ENCODE measurements at regions not wholly inside any gene's neighbourhood (a gene's known extent, or its start where the extent isn't known, plus 50 kb on each side); places are given as distances from the start of the nearest gene placed in this dataset.

DNA sequence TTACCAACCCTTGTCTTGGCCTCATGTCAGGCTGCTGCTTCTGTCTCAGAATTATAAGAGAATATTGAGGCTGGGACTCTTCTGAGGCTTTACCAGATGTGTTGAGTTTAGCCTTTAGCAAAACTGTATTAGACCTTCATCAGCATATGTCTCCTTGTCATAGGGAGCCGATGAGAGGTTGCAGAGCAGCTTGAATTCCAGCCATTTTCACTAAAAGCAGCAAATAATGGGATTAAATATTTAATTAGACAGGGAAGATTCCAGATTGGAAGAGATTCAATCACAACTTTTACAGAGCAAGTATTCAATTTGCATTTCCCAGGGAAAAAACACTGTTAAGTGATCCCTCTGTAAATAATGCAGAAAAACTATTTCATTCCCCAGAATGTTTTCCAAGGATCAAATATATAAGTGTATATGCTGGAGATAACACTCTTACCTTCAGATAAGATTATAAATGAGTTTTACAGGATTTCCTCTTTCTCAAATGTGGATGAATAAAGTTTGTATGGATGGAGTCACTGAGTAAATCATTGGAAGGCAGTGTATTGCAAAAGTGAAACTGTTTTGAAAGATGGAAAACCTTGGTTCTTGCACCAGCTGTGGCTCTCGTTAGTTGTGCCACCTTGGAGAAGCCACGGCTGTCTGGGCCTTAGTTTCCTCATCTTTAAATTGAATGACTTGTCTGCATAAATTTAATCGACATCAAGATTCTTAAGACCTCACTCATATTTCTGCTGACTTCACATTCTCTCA is 466.4 kb upstream of the SGO1 start:
- H3K4me3 ChIP-seq (ENCODE audit: low read length): no peak overlapping the region
- H3K27me3 ChIP-seq (ENCODE audit: insufficient read depth, low read depth, low read length): no peaks in the 10 kb centered on the region
- no peak overlapping the region for H3K4me2 ChIP-seq (ENCODE audit: low read length)
- no peaks in the 10 kb centered on the region for H3F3A ChIP-seq (ENCODE audit: insufficient read depth, low read length, poor library complexity, severe bottlenecking)
- no peak for TF ChIP-seq SMC3 (conservative IDR thresholded peaks at IDR 0.05; ENCODE audit: poor library complexity)
- TF ChIP-seq, protein P1, sequence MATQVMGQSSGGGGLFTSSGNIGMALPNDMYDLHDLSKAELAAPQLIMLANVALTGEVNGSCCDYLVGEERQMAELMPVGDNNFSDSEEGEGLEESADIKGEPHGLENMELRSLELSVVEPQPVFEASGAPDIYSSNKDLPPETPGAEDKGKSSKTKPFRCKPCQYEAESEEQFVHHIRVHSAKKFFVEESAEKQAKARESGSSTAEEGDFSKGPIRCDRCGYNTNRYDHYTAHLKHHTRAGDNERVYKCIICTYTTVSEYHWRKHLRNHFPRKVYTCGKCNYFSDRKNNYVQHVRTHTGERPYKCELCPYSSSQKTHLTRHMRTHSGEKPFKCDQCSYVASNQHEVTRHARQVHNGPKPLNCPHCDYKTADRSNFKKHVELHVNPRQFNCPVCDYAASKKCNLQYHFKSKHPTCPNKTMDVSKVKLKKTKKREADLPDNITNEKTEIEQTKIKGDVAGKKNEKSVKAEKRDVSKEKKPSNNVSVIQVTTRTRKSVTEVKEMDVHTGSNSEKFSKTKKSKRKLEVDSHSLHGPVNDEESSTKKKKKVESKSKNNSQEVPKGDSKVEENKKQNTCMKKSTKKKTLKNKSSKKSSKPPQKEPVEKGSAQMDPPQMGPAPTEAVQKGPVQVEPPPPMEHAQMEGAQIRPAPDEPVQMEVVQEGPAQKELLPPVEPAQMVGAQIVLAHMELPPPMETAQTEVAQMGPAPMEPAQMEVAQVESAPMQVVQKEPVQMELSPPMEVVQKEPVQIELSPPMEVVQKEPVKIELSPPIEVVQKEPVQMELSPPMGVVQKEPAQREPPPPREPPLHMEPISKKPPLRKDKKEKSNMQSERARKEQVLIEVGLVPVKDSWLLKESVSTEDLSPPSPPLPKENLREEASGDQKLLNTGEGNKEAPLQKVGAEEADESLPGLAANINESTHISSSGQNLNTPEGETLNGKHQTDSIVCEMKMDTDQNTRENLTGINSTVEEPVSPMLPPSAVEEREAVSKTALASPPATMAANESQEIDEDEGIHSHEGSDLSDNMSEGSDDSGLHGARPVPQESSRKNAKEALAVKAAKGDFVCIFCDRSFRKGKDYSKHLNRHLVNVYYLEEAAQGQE (IDR thresholded peaks at IDR 0.05; ENCODE audit: borderline replicate concordance): no peak
- no peak for TF ChIP-seq RAD21 (conservative IDR thresholded peaks at IDR 0.05)
- no peak for TF ChIP-seq TAF1 (IDR thresholded peaks at IDR 0.05; ENCODE audit: low read depth)
- TF ChIP-seq MXI1 (conservative IDR thresholded peaks at IDR 0.05; ENCODE audit: poor library complexity, severe bottlenecking): no peak
- TF ChIP-seq, protein P2, sequence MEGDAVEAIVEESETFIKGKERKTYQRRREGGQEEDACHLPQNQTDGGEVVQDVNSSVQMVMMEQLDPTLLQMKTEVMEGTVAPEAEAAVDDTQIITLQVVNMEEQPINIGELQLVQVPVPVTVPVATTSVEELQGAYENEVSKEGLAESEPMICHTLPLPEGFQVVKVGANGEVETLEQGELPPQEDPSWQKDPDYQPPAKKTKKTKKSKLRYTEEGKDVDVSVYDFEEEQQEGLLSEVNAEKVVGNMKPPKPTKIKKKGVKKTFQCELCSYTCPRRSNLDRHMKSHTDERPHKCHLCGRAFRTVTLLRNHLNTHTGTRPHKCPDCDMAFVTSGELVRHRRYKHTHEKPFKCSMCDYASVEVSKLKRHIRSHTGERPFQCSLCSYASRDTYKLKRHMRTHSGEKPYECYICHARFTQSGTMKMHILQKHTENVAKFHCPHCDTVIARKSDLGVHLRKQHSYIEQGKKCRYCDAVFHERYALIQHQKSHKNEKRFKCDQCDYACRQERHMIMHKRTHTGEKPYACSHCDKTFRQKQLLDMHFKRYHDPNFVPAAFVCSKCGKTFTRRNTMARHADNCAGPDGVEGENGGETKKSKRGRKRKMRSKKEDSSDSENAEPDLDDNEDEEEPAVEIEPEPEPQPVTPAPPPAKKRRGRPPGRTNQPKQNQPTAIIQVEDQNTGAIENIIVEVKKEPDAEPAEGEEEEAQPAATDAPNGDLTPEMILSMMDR (IDR thresholded peaks at IDR 0.05; ENCODE audit: poor library complexity, severe bottlenecking): no peak
- TF ChIP-seq EZH2 (IDR thresholded peaks at IDR 0.05; ENCODE audit: borderline replicate concordance, insufficient read depth, low read length, poor library complexity, severe bottlenecking): no peak
- no peak for TF ChIP-seq EP300 (conservative IDR thresholded peaks at IDR 0.05; ENCODE audit: poor library complexity, severe bottlenecking)
- TF ChIP-seq POLR2AphosphoS5 (IDR thresholded peaks at IDR 0.05): no peak
- no peaks in the 10 kb centered on the region for H3K79me2 ChIP-seq (replicated peaks; ENCODE audit: insufficient read depth, low read length)
- H3K27ac ChIP-seq (ENCODE audit: low read length): no peak overlapping the region
- H3K9me2 ChIP-seq (ENCODE audit: insufficient read depth, low read length): no peaks in the 10 kb centered on the region
- H3K9me3 ChIP-seq (ENCODE audit: low read length): no peaks in the 10 kb centered on the region
- no peak overlapping the region for H2AFZ ChIP-seq (ENCODE audit: low read depth, low read length)
- H3K9ac ChIP-seq (ENCODE audit: low read length): no peak overlapping the region
- H4K20me1 ChIP-seq (ENCODE audit: insufficient read depth): no peaks in the 10 kb centered on the region
- no peaks in the 10 kb centered on the region for H3K36me3 ChIP-seq (ENCODE audit: insufficient read depth, low read length)

DNA sequence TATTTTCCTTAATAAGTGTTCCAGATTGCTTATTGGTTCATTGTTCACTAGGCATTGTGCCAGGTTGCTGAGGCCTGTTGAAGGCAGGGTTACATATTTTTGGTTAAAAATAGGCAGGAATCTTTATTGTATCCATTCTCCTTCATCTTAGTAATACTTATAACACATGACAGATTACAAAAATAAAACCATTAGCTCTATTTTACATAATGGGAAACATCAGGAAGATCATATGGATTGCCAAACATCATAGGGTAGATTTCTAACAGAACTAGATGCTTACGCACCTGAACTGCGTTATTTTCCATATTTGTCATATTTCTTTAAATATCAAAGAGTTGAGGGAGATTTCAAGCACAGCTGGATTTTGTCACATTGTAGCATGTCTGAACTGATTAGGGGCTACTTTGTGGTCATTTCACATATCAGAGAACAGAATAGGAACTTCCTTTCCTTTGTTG is 462.9 kb upstream of the SGO1 start:
- H3K4me2 ChIP-seq (ENCODE audit: low read length): no peak overlapping the region
- no peak overlapping the region for H3K4me3 ChIP-seq (ENCODE audit: low read length)
- no peaks in the 10 kb centered on the region for H4K20me1 ChIP-seq (ENCODE audit: insufficient read depth)
- no peak for TF ChIP-seq MXI1 (conservative IDR thresholded peaks at IDR 0.05; ENCODE audit: poor library complexity, severe bottlenecking)
- no peaks in the 10 kb centered on the region for H3K79me2 ChIP-seq (replicated peaks; ENCODE audit: insufficient read depth, low read length)
- no peaks in the 10 kb centered on the region for H3K9me2 ChIP-seq (ENCODE audit: insufficient read depth, low read length)
- H3F3A ChIP-seq (ENCODE audit: insufficient read depth, low read length, poor library complexity, severe bottlenecking): no peaks in the 10 kb centered on the region
- H3K9ac ChIP-seq (ENCODE audit: low read length): no peak overlapping the region
- H3K27ac ChIP-seq (ENCODE audit: low read length): no peak overlapping the region
- H2AFZ ChIP-seq (ENCODE audit: low read depth, low read length): no peak overlapping the region
- no peaks in the 10 kb centered on the region for H3K27me3 ChIP-seq (ENCODE audit: insufficient read depth, low read depth, low read length)
- no peaks in the 10 kb centered on the region for H3K36me3 ChIP-seq (ENCODE audit: insufficient read depth, low read length)
- no peaks in the 10 kb centered on the region for H3K9me3 ChIP-seq (ENCODE audit: low read length)

All from neural cell (in vitro differentiated cells).